ENCODE measurements at regions not wholly inside any gene's neighbourhood (a gene's known extent, or its start where the extent isn't known, plus 50 kb on each side); places are given as distances from the start of the nearest gene placed in this dataset.
"Not testable (repeated sequence)": the region's sequence is repeated elsewhere in the genome, so short reads cannot be mapped to it uniquely, and the experiment has no call there.

DNA sequence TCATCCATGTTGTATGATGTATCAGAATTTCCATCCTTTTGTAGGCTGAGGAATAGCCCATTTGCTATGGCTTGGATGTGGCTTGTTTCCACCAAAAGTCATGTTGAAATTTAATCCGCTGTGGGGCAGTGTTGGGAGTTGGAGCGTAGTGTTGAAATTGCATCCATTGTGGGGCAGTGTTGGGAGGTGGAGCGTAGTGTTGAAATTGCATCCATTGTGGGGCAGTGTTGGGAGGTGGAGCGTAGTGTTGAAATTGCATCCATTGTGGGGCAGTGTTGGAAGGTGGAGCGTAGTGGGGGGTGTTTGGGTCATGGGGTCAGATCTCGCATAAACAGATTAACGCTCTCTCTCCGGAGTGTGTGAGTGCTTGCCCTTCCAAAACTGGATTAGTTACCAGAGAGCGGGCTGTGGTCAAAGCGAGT, 53.9 kb upstream of the OTOS start:
- TF ChIP-seq, protein P1, sequence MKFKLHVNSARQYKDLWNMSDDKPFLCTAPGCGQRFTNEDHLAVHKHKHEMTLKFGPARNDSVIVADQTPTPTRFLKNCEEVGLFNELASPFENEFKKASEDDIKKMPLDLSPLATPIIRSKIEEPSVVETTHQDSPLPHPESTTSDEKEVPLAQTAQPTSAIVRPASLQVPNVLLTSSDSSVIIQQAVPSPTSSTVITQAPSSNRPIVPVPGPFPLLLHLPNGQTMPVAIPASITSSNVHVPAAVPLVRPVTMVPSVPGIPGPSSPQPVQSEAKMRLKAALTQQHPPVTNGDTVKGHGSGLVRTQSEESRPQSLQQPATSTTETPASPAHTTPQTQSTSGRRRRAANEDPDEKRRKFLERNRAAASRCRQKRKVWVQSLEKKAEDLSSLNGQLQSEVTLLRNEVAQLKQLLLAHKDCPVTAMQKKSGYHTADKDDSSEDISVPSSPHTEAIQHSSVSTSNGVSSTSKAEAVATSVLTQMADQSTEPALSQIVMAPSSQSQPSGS (IDR thresholded peaks at IDR 0.05; ENCODE audit: low read length), result not testable (repeated sequence)
- TF ChIP-seq TCF12 (IDR thresholded peaks at IDR 0.05; ENCODE audit: low read depth, low read length); POLR2A (IDR thresholded peaks at IDR 0.05; ENCODE audit: low read depth, low read length); CEBPB (IDR thresholded peaks at IDR 0.05; ENCODE audit: borderline replicate concordance in 1 of 2, low read depth in 2 of 2, low read length in 2 of 2); EP300 (IDR thresholded peaks at IDR 0.05; ENCODE audit: borderline replicate concordance in 1 of 2, control insufficient read depth in 1 of 2, low read depth in 2 of 2, low read length in 2 of 2); NFIC (IDR thresholded peaks at IDR 0.05; ENCODE audit: low read depth, low read length); ZNF384 (IDR thresholded peaks at IDR 0.05; ENCODE audit: borderline replicate concordance, low read depth, low read length); RUNX3 (IDR thresholded peaks at IDR 0.05; ENCODE audit: low read length): not testable (repeated sequence)
- TF ChIP-seq, protein P2, sequence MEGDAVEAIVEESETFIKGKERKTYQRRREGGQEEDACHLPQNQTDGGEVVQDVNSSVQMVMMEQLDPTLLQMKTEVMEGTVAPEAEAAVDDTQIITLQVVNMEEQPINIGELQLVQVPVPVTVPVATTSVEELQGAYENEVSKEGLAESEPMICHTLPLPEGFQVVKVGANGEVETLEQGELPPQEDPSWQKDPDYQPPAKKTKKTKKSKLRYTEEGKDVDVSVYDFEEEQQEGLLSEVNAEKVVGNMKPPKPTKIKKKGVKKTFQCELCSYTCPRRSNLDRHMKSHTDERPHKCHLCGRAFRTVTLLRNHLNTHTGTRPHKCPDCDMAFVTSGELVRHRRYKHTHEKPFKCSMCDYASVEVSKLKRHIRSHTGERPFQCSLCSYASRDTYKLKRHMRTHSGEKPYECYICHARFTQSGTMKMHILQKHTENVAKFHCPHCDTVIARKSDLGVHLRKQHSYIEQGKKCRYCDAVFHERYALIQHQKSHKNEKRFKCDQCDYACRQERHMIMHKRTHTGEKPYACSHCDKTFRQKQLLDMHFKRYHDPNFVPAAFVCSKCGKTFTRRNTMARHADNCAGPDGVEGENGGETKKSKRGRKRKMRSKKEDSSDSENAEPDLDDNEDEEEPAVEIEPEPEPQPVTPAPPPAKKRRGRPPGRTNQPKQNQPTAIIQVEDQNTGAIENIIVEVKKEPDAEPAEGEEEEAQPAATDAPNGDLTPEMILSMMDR (IDR thresholded peaks at IDR 0.05 in 2 of 3, conservative IDR thresholded peaks at IDR 0.05 in 1 of 3; ENCODE audit: control insufficient read depth in 2 of 3, extremely low read depth in 1 of 3, insufficient read depth in 1 of 3, low read depth in 3 of 3, low read length in 3 of 3), result not testable (repeated sequence)
- TF ChIP-seq, protein P3, sequence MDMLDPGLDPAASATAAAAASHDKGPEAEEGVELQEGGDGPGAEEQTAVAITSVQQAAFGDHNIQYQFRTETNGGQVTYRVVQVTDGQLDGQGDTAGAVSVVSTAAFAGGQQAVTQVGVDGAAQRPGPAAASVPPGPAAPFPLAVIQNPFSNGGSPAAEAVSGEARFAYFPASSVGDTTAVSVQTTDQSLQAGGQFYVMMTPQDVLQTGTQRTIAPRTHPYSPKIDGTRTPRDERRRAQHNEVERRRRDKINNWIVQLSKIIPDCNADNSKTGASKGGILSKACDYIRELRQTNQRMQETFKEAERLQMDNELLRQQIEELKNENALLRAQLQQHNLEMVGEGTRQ (IDR thresholded peaks at IDR 0.05; ENCODE audit: borderline replicate concordance, low read depth, low read length), result not testable (repeated sequence)
- TF ChIP-seq, protein P4, sequence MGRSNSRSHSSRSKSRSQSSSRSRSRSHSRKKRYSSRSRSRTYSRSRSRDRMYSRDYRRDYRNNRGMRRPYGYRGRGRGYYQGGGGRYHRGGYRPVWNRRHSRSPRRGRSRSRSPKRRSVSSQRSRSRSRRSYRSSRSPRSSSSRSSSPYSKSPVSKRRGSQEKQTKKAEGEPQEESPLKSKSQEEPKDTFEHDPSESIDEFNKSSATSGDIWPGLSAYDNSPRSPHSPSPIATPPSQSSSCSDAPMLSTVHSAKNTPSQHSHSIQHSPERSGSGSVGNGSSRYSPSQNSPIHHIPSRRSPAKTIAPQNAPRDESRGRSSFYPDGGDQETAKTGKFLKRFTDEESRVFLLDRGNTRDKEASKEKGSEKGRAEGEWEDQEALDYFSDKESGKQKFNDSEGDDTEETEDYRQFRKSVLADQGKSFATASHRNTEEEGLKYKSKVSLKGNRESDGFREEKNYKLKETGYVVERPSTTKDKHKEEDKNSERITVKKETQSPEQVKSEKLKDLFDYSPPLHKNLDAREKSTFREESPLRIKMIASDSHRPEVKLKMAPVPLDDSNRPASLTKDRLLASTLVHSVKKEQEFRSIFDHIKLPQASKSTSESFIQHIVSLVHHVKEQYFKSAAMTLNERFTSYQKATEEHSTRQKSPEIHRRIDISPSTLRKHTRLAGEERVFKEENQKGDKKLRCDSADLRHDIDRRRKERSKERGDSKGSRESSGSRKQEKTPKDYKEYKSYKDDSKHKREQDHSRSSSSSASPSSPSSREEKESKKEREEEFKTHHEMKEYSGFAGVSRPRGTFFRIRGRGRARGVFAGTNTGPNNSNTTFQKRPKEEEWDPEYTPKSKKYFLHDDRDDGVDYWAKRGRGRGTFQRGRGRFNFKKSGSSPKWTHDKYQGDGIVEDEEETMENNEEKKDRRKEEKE (IDR thresholded peaks at IDR 0.05), result not testable (repeated sequence)

Data from GM12878 (cell line).